Osteoblast (primary cell): ENCODE measurements at regions not wholly inside any gene's neighbourhood (a gene's known extent, or its start where the extent isn't known, plus 50 kb on each side); places are given as distances from the start of the nearest gene placed in this dataset.

ENCODE experiments used
- DNase-seq: peaks from one replicate; pipeline ENCODE4 v3.0.0; 2011; ENCODE audit warnings: low spot score, mixed read lengths; ENCODE audit not compliant: insufficient read length; ENCODE audit errors: missing footprints
- H2AFZ ChIP-seq: 2 replicates; pipeline ENCODE4 v1.6.0; 2011; ENCODE audit warnings: mild to moderate bottlenecking, low read length
- H3K27ac ChIP-seq: 2 replicates; pipeline ENCODE4 v1.5.1; 2011; ENCODE audit warnings: mild to moderate bottlenecking, low read depth, low read length, moderate library complexity
- H3K27me3 ChIP-seq: 2 replicates; pipeline ENCODE4 v1.6.0; 2012; ENCODE audit warnings: mild to moderate bottlenecking, control low read depth, inconsistent platforms, low read length, moderate library complexity; ENCODE audit not compliant: insufficient read depth
- H3K36me3 ChIP-seq: 2 replicates; pipeline ENCODE4 v1.5.1; 2011; ENCODE audit warnings: mild to moderate bottlenecking, low read length, control low read depth, moderate library complexity; ENCODE audit not compliant: insufficient read depth
- H3K4me1 ChIP-seq: 2 replicates; pipeline ENCODE4 v1.5.1; 2011; ENCODE audit warnings: mild to moderate bottlenecking, low read length, control low read depth, moderate library complexity; ENCODE audit not compliant: insufficient read depth
- H3K4me2 ChIP-seq: 2 replicates; pipeline ENCODE4 v1.6.0; 2011; ENCODE audit warnings: mild to moderate bottlenecking, low read length; ENCODE audit not compliant: insufficient read depth
- H3K4me3 ChIP-seq: fragments of 200-600 bp; sonication (generic); 3 replicates; pipeline ENCODE4 v1.5.1; 2012; ENCODE audit warnings: mild to moderate bottlenecking, low read length, inconsistent platforms; ENCODE audit not compliant: insufficient read depth
- H3K79me2 ChIP-seq: 2 replicates; pipeline ENCODE4 v1.6.0; 2012; ENCODE audit warnings: mild to moderate bottlenecking, low read length, control low read depth, inconsistent platforms; ENCODE audit not compliant: insufficient read depth
- H3K9me3 ChIP-seq: 2 replicates; pipeline ENCODE4 v1.5.1; 2011; ENCODE audit warnings: low read depth, low read length, control low read depth
- H4K20me1 ChIP-seq: 2 replicates; pipeline ENCODE4 v1.6.0; 2012; ENCODE audit warnings: mild to moderate bottlenecking, low read length, control low read depth; ENCODE audit not compliant: insufficient read depth
- TF ChIP-seq, protein P1 (sequence below): IDR thresholded peaks from 2 replicates; pipeline ENCODE4 v1.5.1; 2011; ENCODE audit warnings: mild to moderate bottlenecking, low read depth, low read length, moderate library complexity; ENCODE audit errors: extremely low read depth

DNA sequence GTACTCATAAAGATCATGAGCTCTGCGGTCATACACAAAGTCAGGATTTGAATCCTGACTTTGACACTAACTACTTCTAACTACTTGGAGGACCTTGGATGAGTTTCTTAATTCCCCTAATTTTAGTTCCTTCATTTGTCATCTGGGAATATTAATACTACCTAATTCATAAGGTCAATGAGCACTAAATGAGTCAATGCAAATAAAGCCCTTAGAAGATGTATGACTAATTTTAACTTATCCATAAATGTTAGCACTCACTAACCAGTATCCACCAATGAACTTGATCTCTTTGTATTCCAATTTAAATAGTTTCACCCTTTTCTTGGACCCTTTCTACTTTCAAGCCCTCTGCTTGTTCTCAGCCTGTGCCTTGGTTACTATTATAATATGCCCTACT, 1106.4 kb downstream of the CDH18 start:
- Histone ChIP-seq H3K27me3 (no peaks in the 10 kb centered on the region), H2AFZ (no peak overlapping the region), H3K79me2 (no peaks in the 10 kb centered on the region), H3K36me3 (no peaks in the 10 kb centered on the region), H3K4me1 (no peaks in the 10 kb centered on the region), H3K27ac (no peak overlapping the region), H3K4me3 (no peak overlapping the region), H3K9me3 (no peaks in the 10 kb centered on the region), H4K20me1 (no peaks in the 10 kb centered on the region), H3K4me2 (no peak overlapping the region)
- DNase-seq, result no peak
- TF ChIP-seq, protein P1, sequence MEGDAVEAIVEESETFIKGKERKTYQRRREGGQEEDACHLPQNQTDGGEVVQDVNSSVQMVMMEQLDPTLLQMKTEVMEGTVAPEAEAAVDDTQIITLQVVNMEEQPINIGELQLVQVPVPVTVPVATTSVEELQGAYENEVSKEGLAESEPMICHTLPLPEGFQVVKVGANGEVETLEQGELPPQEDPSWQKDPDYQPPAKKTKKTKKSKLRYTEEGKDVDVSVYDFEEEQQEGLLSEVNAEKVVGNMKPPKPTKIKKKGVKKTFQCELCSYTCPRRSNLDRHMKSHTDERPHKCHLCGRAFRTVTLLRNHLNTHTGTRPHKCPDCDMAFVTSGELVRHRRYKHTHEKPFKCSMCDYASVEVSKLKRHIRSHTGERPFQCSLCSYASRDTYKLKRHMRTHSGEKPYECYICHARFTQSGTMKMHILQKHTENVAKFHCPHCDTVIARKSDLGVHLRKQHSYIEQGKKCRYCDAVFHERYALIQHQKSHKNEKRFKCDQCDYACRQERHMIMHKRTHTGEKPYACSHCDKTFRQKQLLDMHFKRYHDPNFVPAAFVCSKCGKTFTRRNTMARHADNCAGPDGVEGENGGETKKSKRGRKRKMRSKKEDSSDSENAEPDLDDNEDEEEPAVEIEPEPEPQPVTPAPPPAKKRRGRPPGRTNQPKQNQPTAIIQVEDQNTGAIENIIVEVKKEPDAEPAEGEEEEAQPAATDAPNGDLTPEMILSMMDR, result no peak

DNA sequence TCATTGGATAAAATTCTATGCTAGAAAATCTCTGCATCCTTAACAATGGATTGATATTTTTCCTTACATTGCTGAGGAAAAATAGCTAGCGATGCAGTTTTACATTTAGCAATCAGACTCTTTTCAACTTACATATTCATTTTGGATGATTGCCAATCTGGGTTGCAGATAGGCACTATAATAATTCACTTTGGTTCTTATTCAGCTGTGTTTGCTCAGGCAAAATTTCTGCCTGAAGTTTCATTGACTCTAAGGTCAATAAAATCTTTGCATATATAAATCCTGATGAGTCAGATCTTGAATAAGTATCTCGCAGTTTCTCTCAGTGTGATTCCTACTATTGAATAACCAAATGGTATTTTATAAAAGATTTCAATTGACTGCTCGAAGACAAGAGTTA, 1105.8 kb downstream of the CDH18 start:
- Histone ChIP-seq H3K4me1 (no peaks in the 10 kb centered on the region), H4K20me1 (no peaks in the 10 kb centered on the region), H3K4me2 (no peak overlapping the region), H3K36me3 (no peaks in the 10 kb centered on the region), H3K27me3 (no peaks in the 10 kb centered on the region), H3K79me2 (no peaks in the 10 kb centered on the region), H3K4me3 (no peak overlapping the region), H2AFZ (no peak overlapping the region), H3K27ac (no peak overlapping the region), H3K9me3 (no peaks in the 10 kb centered on the region)
- TF ChIP-seq, protein P1, result no peak
- no peak for DNase-seq

DNA sequence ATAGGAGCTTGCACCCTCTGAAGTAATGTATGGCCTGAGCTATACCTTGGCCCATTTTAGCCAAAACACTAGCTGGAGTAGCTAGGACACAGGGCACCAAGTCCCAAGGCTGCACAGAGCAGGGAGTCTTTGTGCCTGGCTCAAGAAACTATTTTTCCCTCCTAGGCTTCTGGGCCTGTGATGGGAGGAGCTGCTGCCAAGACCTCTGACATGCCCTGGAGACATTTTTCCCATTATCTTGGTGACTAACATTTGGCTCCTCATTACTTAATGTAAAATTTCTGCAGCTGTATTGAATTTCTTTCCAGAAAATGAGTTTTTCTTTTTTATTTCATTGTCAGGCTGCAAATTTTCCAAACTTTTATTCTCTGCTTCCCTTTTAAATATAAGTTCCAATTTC, 1099.2 kb downstream of the CDH18 start:
- Histone ChIP-seq H3K9me3 (no peaks in the 10 kb centered on the region), H3K27ac (no peak overlapping the region), H3K4me1 (no peaks in the 10 kb centered on the region), H3K36me3 (no peaks in the 10 kb centered on the region), H3K4me3 (no peak overlapping the region), H3K79me2 (no peaks in the 10 kb centered on the region), H2AFZ (no peak overlapping the region), H3K27me3 (no peaks in the 10 kb centered on the region), H3K4me2 (no peak overlapping the region), H4K20me1 (no peaks in the 10 kb centered on the region)
- TF ChIP-seq, protein P1, result no peak
- DNase-seq, result no peak

DNA sequence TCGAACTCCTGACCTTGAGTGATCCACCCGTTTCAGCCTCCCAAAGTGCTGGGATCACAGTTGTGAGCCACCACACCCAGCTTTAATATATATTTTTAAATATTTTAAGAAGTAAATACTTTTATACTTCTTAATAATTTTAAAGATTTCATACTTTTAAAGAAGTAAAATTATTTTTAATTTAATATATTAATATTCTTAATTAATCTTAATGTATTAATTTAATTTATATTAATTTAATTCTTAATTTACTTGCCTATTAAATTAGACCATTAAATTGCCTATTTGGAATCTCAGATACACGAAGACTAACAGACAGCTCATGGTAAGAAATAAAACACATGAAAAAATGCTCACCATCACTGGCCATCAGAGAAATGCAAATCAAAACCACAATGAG, 1087.4 kb downstream of the CDH18 start:
- no peaks in the 10 kb centered on the region for H4K20me1 ChIP-seq
- H3K4me1 ChIP-seq, result no peaks in the 10 kb centered on the region
- no peaks in the 10 kb centered on the region for H3K79me2 ChIP-seq
- no peak overlapping the region for H3K27ac ChIP-seq
- H3K9me3 ChIP-seq, result no peaks in the 10 kb centered on the region
- H2AFZ ChIP-seq, result no peak overlapping the region
- no peak for DNase-seq
- TF ChIP-seq, protein P1, result no peak
- no peak overlapping the region for H3K4me3 ChIP-seq
- no peaks in the 10 kb centered on the region for H3K36me3 ChIP-seq
- H3K27me3 ChIP-seq, result no peaks in the 10 kb centered on the region
- no peak overlapping the region for H3K4me2 ChIP-seq
